ENCODE measurements at regions not wholly inside any gene's neighbourhood (a gene's known extent, or its start where the extent isn't known, plus 50 kb on each side); places are given as distances from the start of the nearest gene placed in this dataset.

GRCh38 chr10:58003945-58004344, 263.7 kb downstream of the IPMK start:
- TF ChIP-seq MAFK (conservative IDR thresholded peaks at IDR 0.05 in 1 of 2, IDR thresholded peaks at IDR 0.05 in 1 of 2; ENCODE audit: low read length in 2 of 2) (no peak), HNRNPK (IDR thresholded peaks at IDR 0.05; ENCODE audit: low read depth, low read length, poor library complexity, severe bottlenecking) (no peak), MXI1 (IDR thresholded peaks at IDR 0.05; ENCODE audit: borderline replicate concordance, low read depth, low read length) (no peak), POLR2AphosphoS5 (IDR thresholded peaks at IDR 0.05; ENCODE audit: low read depth, low read length) (no peak), ELF3 (CRISPR knock-in tag; IDR thresholded peaks at IDR 0.05) (no peak), PRDM10 (CRISPR knock-in tag; IDR thresholded peaks at IDR 0.05; ENCODE audit: low read depth) (no peak), CTCF (CRISPR knock-in tag; IDR thresholded peaks at IDR 0.05) (no peak), POLR2A (IDR thresholded peaks at IDR 0.05; ENCODE audit: insufficient read depth in 1 of 2, low read depth in 2 of 2, low read length in 2 of 2) (no peak), NR3C1 (CRISPR knock-in tag; IDR thresholded peaks at IDR 0.05) (no peak), ZBTB26 (CRISPR knock-in tag; IDR thresholded peaks at IDR 0.05; ENCODE audit: borderline replicate concordance) (no peak)

Measured in HepG2 (cell line).